ENCODE measurements at regions not wholly inside any gene's neighbourhood (a gene's known extent, or its start where the extent isn't known, plus 50 kb on each side); places are given as distances from the start of the nearest gene placed in this dataset.

GRCh38 chr1:187384504-187384903 lies 555.8 kb downstream of the PLA2G4A start:
- TF ChIP-seq CTCF (IDR thresholded peaks at IDR 0.05) (no peak), POLR2A (IDR thresholded peaks at IDR 0.05) (no peak)

All from esophagus squamous epithelium (tissue), 4 donors.